Heart left ventricle (tissue), 13 donors: ENCODE measurements at regions not wholly inside any gene's neighbourhood (a gene's known extent, or its start where the extent isn't known, plus 50 kb on each side); places are given as distances from the start of the nearest gene placed in this dataset.

ENCODE experiments used
- CTCF ChIP-seq, 12 donors: fragments of 200-600 bp; sonication (generic) in 4 of 12; IDR thresholded peaks; one replicate each; pipeline versions ENCODE4 v1.5.0 to v1.8.0; 2018 to 2022; ENCODE audit warnings: antibody characterized with exemption in 12 of 12, mild to moderate bottlenecking in 5 of 12
- POLR2A ChIP-seq, 2 donors: fragments of 450-650 bp; IDR thresholded peaks; one replicate each; pipeline ENCODE4 v1.6.1; 2017; ENCODE audit warnings: antibody characterized with exemption in 2 of 2, mild to moderate bottlenecking in 2 of 2, moderate library complexity in 2 of 2
- donor health status: ischemic (EF 13 %, LVEDD 7.1; RV severe dilation, severe dysfunction).
- donor health status: DM: no; HTN: yes; CAD: no.
- donor health status: DM: no; HTN: no; CAD: no.
- donor health status: ischemic (EF 25% LVEDD 6.9; RV normal size, moderate dysfunction).
- donor health status: ischemic (EF 25% LVEDD 5.7; RV mildly dilated, moderate dysfunction).
- donor health status: ischemic (EF 35%, LVEDD 5.7; RV mildly dilated, moderate dysfunction).
- donor health status: nonischemic (EF 11% LVEDD 7.7; RV severe dilation, severe dysfunction).
- donor health status: DM: yes; HTN: yes; CAD: no.
- donor health status: PGD.
- donor health status: ischemic (EF 29% LVEDD 5.4; RV normal size, mild dysfunction).
- donor health status: nonischemic (EF 23%, LVEDD 6.1; RV moderate dilation, normal function).

GRCh38 chr11:90326647-90327046, 103.8 kb upstream of the CHORDC1 start:
- TF ChIP-seq CTCF (IDR thresholded peaks at IDR 0.05) (no peak), POLR2A (IDR thresholded peaks at IDR 0.05) (no peak)
